Colonic mucosa (tissue), 4 donors: ENCODE measurements at regions not wholly inside any gene's neighbourhood (a gene's known extent, or its start where the extent isn't known, plus 50 kb on each side); places are given as distances from the start of the nearest gene placed in this dataset.

Experiments
- DNase-seq: peaks from one replicate; pipeline ENCODE4 v3.0.0-alpha.2; 2020
- H3K27ac ChIP-seq: fragments of 200-600 bp; one replicate; pipeline ENCODE4 v1.8.0; 2021
- H3K27me3 ChIP-seq: fragments of 200-600 bp; one replicate; pipeline ENCODE4 v1.8.0; 2021
- H3K36me3 ChIP-seq: fragments of 200-600 bp; one replicate; pipeline ENCODE4 v1.8.0; 2021
- H3K4me1 ChIP-seq: fragments of 200-600 bp; one replicate; pipeline ENCODE4 v1.8.0; 2021; ENCODE audit warnings: mild to moderate bottlenecking
- H3K4me3 ChIP-seq: fragments of 200-600 bp; one replicate; pipeline ENCODE4 v1.8.0; 2021
- H3K9ac ChIP-seq, 2 donors: one replicate each; pipeline ENCODE4 v1.7.0; 2013; ENCODE audit warnings: control low read depth in 2 of 2, low read depth in 2 of 2, low read length in 2 of 2
- H3K9me3 ChIP-seq: fragments of 200-600 bp; one replicate; pipeline ENCODE4 v1.8.0; 2021
- intact Hi-C: fragments of 100-400 bp; cut with DNase I; formaldehyde crosslinking; loops from one replicate; pipeline ENCODE4 v1.14.1; 2022
- TF ChIP-seq, protein P1 (sequence below): fragments of 200-600 bp; IDR thresholded peaks from one replicate; pipeline ENCODE4 v1.8.0; 2022; ENCODE audit warnings: antibody characterized with exemption, mild to moderate bottlenecking
- donor health status: healthy.
- donor health status: DM: no; HTN: no; CAD: no.
- donor health status: DM: no; HTN: no; CAD: no.

DNA sequence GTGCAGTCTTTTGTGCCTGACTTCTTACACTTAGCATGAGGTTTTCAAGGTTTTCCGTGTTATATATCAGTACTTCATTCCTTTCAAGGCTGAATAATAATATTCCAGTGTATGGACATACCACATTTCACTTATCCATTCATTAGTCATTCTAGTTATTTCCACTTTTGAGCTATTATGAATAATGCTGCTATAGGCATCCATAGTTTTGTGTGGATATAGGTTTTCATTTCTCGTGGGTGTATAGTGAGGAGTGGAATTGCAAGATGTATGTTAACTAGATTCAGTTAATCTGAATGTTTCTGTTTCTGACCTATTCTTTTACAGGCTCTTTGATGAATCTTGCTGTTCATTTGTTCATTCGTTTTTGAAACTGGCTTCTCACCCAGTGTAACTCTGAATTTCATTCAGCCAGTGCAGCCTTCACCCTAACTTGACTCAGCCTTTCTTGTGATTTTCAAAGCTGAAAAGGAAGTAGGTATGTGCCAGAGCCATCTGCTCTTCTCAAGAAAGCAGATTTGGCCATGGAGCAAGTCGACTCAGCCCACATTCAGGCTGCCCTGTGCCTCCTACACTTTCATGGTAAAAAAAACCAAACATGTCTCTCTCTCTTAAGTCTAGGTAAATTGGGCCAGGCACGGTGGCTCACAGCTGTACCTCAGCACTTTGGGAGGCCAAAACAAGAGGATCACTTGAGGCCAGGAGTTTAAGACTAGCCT, 56.3 kb upstream of the NOCT start:
- H3K9ac ChIP-seq: no peak overlapping the region
- no peaks in the 10 kb centered on the region for H3K4me1 ChIP-seq
- H3K9me3 ChIP-seq: no peaks in the 10 kb centered on the region
- H3K36me3 ChIP-seq: no peaks in the 10 kb centered on the region
- H3K27me3 ChIP-seq: no peaks in the 10 kb centered on the region
- TF ChIP-seq, protein P1, sequence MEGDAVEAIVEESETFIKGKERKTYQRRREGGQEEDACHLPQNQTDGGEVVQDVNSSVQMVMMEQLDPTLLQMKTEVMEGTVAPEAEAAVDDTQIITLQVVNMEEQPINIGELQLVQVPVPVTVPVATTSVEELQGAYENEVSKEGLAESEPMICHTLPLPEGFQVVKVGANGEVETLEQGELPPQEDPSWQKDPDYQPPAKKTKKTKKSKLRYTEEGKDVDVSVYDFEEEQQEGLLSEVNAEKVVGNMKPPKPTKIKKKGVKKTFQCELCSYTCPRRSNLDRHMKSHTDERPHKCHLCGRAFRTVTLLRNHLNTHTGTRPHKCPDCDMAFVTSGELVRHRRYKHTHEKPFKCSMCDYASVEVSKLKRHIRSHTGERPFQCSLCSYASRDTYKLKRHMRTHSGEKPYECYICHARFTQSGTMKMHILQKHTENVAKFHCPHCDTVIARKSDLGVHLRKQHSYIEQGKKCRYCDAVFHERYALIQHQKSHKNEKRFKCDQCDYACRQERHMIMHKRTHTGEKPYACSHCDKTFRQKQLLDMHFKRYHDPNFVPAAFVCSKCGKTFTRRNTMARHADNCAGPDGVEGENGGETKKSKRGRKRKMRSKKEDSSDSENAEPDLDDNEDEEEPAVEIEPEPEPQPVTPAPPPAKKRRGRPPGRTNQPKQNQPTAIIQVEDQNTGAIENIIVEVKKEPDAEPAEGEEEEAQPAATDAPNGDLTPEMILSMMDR: no peak
- H3K27ac ChIP-seq: no peak overlapping the region
- H3K4me3 ChIP-seq: no peak overlapping the region
- intact Hi-C loops: no loop called here
- no peak for DNase-seq

GRCh38 chr4:138958519-138958918, 57.1 kb upstream of the NOCT start:
- DNase-seq: no peak
- TF ChIP-seq, protein P1: no peak
- Histone ChIP-seq H3K36me3 (no peaks in the 10 kb centered on the region), H3K9ac (no peak overlapping the region), H3K4me3 (no peak overlapping the region), H3K4me1 (no peaks in the 10 kb centered on the region), H3K9me3 (no peaks in the 10 kb centered on the region), H3K27ac (no peak overlapping the region), H3K27me3 (no peaks in the 10 kb centered on the region)
- intact Hi-C loops: no loop called here

DNA sequence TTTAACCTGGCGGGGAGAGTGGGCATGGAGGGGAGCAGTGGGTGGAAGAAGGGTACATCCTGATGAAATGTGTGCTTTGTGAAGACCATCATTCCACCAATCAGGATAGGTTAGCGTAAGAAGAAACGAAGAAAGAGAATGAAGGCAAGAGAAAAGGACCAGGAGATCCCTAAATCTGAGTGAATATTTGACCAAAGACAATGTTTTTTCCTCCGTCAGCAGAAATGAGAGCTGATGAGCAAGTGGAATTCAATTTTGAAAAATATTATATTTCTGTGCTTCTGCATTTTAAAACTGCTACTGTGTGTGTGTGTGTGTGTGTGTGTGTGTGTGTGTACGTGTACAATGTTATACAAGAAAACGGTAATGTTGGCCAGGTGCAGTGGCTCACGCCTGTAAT, 58.3 kb upstream of the NOCT start:
- no peak overlapping the region for H3K4me3 ChIP-seq

GRCh38 chr4:138954428-138954827, 61.2 kb upstream of the NOCT start:
- Histone ChIP-seq H3K9me3 (no peaks in the 10 kb centered on the region), H3K27me3 (no peaks in the 10 kb centered on the region), H3K4me1 (no peaks in the 10 kb centered on the region), H3K9ac (no peak overlapping the region), H3K36me3 (no peaks in the 10 kb centered on the region), H3K27ac (no peak overlapping the region), H3K4me3 (no peak overlapping the region)
- DNase-seq: no peak
- intact Hi-C loops: no loop called here
- TF ChIP-seq, protein P1: no peak

More for the DNA sequence above, 58.3 kb upstream of the NOCT start:
- Histone ChIP-seq H3K27ac (no peak overlapping the region), H3K9ac (no peak overlapping the region), H3K4me1 (no peaks in the 10 kb centered on the region), H3K27me3 (no peaks in the 10 kb centered on the region), H3K9me3 (no peaks in the 10 kb centered on the region), H3K36me3 (no peaks in the 10 kb centered on the region)
- intact Hi-C loops: no loop called here
- DNase-seq: no peak
- TF ChIP-seq, protein P1: no peak

DNA sequence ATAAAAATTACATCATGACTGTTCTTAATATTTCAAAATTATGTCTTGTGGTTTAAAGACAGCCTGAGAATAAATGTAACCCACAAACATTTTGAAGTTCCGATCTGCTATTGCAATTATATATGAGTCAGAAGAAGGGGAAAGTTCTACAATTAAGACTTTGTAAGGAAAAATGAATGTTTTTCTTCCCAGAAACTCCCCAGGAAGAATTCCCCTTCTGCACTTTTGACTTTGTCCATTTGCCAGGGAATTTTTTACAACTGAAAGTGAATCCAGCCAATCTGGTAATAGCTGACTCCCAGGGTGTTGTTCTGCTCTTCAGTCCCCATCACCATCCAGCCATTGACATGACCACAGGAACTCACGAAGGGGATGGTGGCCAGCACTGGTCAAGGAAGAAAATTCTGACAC, 61.6 kb upstream of the NOCT start:
- intact Hi-C loops: no loop called here
- H3K4me3 ChIP-seq: no peak overlapping the region
- no peak overlapping the region for H3K9ac ChIP-seq
- TF ChIP-seq, protein P1: no peak
- no peaks in the 10 kb centered on the region for H3K4me1 ChIP-seq
- H3K36me3 ChIP-seq: no peaks in the 10 kb centered on the region
- DNase-seq: no peak
- no peak overlapping the region for H3K27ac ChIP-seq
- H3K9me3 ChIP-seq: no peaks in the 10 kb centered on the region
- no peaks in the 10 kb centered on the region for H3K27me3 ChIP-seq
